MM.1S (cell line): ENCODE measurements at regions not wholly inside any gene's neighbourhood (a gene's known extent, or its start where the extent isn't known, plus 50 kb on each side); places are given as distances from the start of the nearest gene placed in this dataset.

ENCODE experiments used
- CTCF ChIP-seq: fragments of 300-600 bp; sonication (generic); IDR thresholded peaks from 2 replicates; pipeline ENCODE4 v1.5.1; 2016; ENCODE audit warnings: antibody characterized with exemption, low read length, mixed read lengths
- EZH2 ChIP-seq: fragments of 300-600 bp; sonication (generic); optimal IDR thresholded peaks from 2 replicates; pipeline ENCODE3; 2017; ENCODE audit warnings: low read depth, mild to moderate bottlenecking, antibody characterized with exemption, low read length, mixed read lengths
- EZH2phosphoT487 ChIP-seq: fragments of 300-600 bp; sonication (generic); IDR thresholded peaks from 2 replicates; pipeline ENCODE4 v1.6.1; 2018; ENCODE audit warnings: antibody characterized with exemption, low read length

- no peak for TF ChIP-seq CTCF
- no peak for TF ChIP-seq EZH2
- no peak for TF ChIP-seq EZH2phosphoT487
Measured at GRCh38 chr5:144788046-144788445, 617.4 kb downstream of the KCTD16 start.
